NCI-H524 (cell line): ENCODE measurements at regions not wholly inside any gene's neighbourhood (a gene's known extent, or its start where the extent isn't known, plus 50 kb on each side); places are given as distances from the start of the nearest gene placed in this dataset.
A peak's percentile ranks its signal among the peaks of the same experiment; 100 is the strongest.

ENCODE experiments used
- DNase-seq, 2 experiments: peaks; one replicate each; lab custom pipeline; 2025; lab: John Stamatoyannopoulos, UW

DNA sequence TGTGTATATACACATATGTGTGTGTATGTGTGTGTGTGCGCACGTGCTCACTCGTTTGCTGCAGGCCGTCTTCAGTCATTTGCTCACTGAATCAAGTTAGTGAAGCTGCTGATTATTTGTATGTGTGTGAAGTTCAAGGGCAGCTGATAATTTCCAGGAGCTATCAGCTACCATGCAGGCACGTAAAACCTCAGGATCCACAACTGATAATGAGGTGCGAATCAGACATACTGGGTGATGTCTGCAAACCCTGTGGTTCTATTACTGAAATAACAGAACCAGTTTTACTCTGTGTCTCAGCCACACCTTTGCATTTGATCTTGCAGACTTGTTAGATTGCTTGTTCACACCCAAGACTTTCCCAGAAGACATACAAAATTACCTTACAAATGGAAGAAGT is 257.6 kb downstream of the TAF11L14 start:
- no peak for DNase-seq

GRCh38 chr5:17893026-17893635 is 258.9 kb downstream of the TAF11L14 start:
- DNase-seq, result no peak

DNA sequence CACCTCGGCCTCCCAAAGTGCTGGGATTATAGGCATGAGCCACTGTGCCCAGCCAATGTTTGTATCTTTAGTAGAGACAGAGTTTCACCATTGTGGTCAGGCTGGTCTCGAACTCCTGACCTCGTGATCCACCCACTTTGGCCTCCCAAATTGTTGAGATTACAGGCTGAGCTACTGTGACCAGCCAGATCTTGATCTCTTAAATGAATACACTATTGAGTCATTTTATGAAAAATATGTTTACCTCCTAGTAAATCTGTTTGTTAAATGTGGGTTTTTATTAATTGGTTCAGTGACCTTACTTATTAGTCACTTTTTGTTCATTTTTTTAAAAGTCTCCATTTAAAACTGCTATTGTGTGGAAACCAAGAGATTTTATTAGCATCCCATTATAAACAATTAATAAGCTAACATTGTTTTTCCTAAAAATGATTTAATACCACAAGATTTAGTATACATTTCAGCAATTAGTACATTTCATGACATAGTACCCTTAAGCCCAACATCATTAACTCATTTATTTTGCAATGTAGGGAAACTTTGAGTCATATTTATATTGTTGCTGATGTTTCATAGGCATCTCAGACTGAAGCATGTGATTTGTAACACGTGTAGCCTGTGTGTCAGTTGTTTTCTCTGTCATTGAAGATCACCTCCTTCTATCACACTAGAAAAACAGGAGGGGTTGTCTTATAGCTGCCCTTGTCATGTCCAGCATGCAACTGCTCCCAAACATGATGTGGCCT is 261.2 kb downstream of the TAF11L14 start:
- no peak for DNase-seq

DNA sequence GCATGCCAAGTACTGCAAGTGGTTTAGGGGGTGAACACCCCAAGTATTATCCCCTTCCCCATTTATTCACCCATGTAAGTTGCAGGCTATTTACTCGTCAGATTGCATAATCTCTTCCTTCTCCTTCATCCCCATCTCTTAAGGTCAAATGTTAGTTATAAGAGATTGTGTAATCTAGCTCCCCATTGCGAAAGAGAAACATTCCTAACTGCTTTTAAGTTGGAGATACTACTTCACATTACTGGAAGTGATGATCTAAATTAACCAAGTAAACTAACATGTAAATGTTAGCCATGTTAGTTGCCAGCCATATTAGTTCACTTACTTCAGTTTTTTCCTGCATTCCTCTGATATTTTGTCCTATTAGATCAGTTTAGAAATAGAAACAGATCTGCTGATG is 262.3 kb downstream of the TAF11L14 start:
- DNase-seq, result no peak

- peak in 1 of 2 experiments; percentile 31 for DNase-seq
Measured at GRCh38 chr5:17897776-17898175, 263.5 kb downstream of the TAF11L14 start.

- no peak for DNase-seq
Measured at GRCh38 chr5:17898766-17899165, 264.5 kb downstream of the TAF11L14 start.

- DNase-seq, result no peak
Measured at GRCh38 chr5:17907094-17907493, 272.8 kb downstream of the TAF11L14 start.

- no peak for DNase-seq
Measured at GRCh38 chr5:17910318-17910717, 276.1 kb downstream of the TAF11L14 start.

DNA sequence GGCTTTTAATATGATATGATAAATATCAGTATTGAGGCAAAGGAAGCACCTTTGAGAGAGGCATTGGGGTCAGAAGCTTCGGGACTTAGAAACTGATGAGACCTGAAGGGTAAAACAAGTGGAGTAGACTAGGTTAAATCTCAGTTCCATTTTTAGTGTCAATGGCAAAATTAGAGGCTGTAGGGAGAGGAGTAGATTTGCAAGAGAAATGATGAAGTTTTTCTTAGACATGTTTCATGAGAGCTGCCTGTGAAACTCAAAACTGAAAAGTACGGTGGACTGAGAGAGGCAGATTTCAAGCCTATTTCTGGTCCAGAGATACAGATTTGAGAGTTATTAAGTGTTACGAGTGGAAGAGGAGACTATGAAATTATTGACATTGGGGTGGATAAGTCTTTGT is 278.5 kb downstream of the TAF11L14 start:
- no peak for DNase-seq

GRCh38 chr5:17916446-17916845 is 282.2 kb downstream of the TAF11L14 start:
- no peak for DNase-seq

DNA sequence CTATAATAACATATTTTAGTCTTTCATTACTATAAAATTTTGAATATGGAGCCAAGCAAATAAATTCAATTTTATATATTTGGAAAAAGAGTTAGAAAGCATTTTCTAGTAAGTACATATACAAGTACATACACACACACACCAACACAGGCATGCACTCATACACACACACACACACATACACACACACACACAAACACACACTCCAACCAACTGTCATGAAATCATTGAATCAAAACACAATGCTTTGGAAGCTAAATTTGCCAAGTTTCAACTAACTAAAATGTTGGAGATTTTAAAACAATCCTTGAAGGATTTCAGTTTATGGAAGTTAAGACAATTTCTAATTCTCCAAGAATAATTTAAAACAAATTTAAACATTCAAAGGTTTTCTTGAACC is 283.2 kb downstream of the TAF11L14 start:
- no peak for DNase-seq

- no peak for DNase-seq
Measured at GRCh38 chr5:17918373-17919104, 284.3 kb downstream of the TAF11L14 start.

- DNase-seq, result no peak
Measured at GRCh38 chr5:17925276-17925675, 291.0 kb downstream of the TAF11L14 start.

GRCh38 chr5:17928581-17928981 is 294.3 kb downstream of the TAF11L14 start:
- DNase-seq, result no peak

GRCh38 chr5:17929171-17929570 is 294.9 kb downstream of the TAF11L14 start:
- DNase-seq, result no peak

DNA sequence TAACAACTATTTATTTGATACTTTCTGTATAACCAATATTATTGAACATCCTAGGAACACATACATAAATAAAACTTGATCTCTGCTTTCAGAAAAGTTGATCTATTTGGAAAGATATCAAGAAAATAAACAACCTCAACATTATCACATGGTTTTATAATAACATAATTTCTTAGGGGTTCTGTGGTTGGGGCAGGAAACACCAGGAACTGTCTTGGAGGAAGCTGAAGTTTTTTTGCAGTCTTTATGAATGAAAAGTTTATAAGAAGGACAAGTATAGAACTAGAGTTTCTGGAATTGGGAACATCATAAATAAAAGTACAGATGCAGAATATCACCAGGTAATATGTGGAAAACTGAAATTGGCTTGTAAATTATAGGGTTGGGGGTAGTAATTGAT is 296.1 kb downstream of the TAF11L14 start:
- DNase-seq, result no peak

DNA sequence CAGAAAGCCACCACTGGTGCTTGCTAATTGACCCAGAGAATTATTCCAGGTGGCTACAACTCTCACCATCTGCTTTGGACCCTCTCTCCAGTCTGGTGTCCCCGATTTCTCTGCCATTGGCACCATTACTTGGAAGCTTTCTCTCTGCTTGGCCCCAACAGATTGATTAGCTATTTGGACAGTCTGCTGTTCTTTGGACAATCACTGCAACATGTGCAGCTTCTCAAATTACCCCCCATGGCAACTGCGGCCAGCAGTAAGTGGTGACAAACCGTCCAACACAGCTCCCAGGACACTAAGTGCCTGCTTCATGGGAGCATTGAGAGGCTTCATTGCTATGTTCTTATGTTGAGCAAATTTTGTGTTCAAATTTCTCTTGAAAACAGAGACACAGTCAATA is 309.8 kb downstream of the TAF11L14 start:
- peak in 1 of 2 experiments; percentile 54 for DNase-seq

DNA sequence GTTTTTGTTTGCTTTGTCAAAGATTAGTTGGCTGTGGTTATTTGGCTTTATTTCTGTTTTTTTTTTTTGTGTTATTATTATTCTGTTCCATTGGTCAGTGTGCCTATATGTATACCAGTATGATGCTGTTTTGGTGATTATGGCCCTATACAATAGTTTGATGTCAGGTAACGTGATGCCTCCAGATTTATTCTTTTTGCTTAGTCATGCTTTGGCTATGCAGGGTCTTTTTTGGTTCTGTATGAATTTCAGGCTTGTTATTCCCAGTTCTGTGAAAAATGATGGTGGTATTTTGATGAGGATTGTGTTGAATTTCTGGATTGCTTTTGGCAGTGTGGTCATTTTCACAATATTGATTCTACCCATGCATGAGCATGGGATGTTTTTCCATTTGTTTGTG is 312.8 kb downstream of the TAF11L14 start:
- no peak for DNase-seq

- peak in 1 of 2 experiments; percentile 39 for DNase-seq
Measured at GRCh38 chr5:17951392-17952169, 317.3 kb downstream of the TAF11L14 start.

DNA sequence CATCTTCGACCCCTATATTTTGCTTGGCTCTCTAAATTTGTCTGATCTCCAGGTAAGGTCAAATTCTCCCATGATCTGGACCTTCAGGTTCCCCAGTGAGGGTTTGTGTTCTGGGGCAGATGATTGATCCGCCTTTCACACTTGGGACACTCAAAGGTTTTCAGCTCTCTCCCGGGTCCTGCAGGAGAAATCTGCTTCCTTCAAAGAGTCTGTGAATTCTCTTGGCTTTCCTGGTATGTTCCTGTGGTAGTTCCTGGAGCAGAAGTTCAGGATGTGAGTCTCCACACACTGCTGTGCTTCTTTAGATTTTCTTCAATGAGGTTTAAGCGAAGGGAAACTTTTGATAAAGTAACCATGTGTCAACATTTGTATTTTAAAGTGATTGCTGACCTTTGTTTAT is 318.0 kb downstream of the TAF11L14 start:
- no peak for DNase-seq

- no peak for DNase-seq
Measured at GRCh38 chr5:17964067-17964466, 329.8 kb downstream of the TAF11L14 start.

DNA sequence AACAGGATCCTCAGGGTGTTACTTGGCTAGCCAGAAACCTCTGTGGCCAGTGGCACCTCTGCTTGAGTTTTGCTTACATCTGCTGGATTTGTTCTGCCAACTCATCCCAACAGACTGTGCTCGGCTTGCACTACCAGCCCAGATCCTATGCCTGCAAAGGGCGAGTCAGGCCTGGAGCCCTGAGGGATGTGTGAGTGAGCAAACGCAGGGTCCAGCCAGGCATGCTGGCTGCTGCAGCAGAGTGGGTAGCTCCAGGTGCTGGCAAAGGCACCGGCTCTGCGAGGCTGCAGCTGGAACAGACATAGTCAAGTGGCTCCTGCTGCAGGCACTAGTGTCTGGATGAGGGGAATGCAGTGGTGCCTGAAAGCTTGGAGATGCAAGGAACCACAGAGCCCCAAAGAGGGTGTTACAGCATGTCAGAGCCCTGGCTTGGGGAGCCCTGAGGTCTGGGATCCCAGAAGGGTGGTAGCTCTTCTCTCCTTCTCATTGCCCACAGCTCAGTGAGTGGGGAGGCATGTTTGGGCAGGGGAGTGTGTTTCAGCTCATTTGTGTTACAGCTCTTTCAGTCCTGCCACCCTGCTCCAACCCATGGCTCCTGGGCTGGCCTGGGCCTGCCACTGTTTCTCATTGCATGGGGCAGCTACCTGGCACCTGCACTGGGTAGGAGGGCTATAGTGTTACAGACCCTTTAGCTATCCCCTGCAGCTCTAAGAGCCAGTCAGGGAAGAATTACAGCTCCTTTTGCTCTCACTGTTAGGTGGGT is 332.6 kb downstream of the TAF11L14 start:
- DNase-seq, result no peak
